Prostate gland (tissue), 2 donors: ENCODE measurements at regions not wholly inside any gene's neighbourhood (a gene's known extent, or its start where the extent isn't known, plus 50 kb on each side); places are given as distances from the start of the nearest gene placed in this dataset.

Experiments
- CTCF ChIP-seq, 4 experiments: fragments of 200-600 bp in 2 of 4; fragments of 450-650 bp in 2 of 4; sonication (generic) in 2 of 4; IDR thresholded peaks; 1 replicate in 3 of 4; 2 replicates in 1 of 4; pipeline ENCODE4 v1.5.1; 2016 to 2019; ENCODE audit warnings: antibody characterized with exemption in 4 of 4, mild to moderate bottlenecking in 2 of 4, moderate library complexity in 2 of 4
- POLR2AphosphoS5 ChIP-seq: sonication (generic); formaldehyde crosslinking; IDR thresholded peaks from one replicate; pipeline ENCODE4 v1.6.1; 2017; ENCODE audit warnings: antibody characterized with exemption

GRCh38 chr2:224162122-224162521, 123.0 kb upstream of the SERPINE2 start:
- TF ChIP-seq CTCF (IDR thresholded peaks at IDR 0.05), result no peak
- no peak for TF ChIP-seq POLR2AphosphoS5
